PC-3 (cell line): ENCODE measurements at regions not wholly inside any gene's neighbourhood (a gene's known extent, or its start where the extent isn't known, plus 50 kb on each side); places are given as distances from the start of the nearest gene placed in this dataset.

ENCODE experiments used
- CTCF ChIP-seq: fragments of 300-600 bp; sonication (generic); conservative IDR thresholded peaks from 2 replicates; pipeline ENCODE4 v1.5.1; 2017; ENCODE audit warnings: antibody characterized with exemption, low read depth, mild to moderate bottlenecking, low read length
- EZH2 ChIP-seq: fragments of 300-600 bp; sonication (generic); IDR thresholded peaks from one replicate; pipeline ENCODE4 v1.6.1; 2017; ENCODE audit warnings: antibody characterized with exemption, mild to moderate bottlenecking, low read length; ENCODE audit not compliant: unreplicated experiment
- EZH2phosphoT487 ChIP-seq: fragments of 300-600 bp; sonication (generic); IDR thresholded peaks from 2 replicates; pipeline ENCODE4 v1.6.1; 2018; ENCODE audit warnings: mild to moderate bottlenecking, antibody characterized with exemption, low read length, borderline replicate concordance

GRCh38 chr7:12772768-12773167 lies 85.3 kb downstream of the ARL4A start:
- no peak for TF ChIP-seq CTCF
- no peak for TF ChIP-seq EZH2phosphoT487
- TF ChIP-seq EZH2, result no peak
